CD4-positive, alpha-beta T cell (primary cell): ENCODE measurements at regions not wholly inside any gene's neighbourhood (a gene's known extent, or its start where the extent isn't known, plus 50 kb on each side); places are given as distances from the start of the nearest gene placed in this dataset.

ENCODE experiments used
- ATAC-seq: fragments of 200-7000 bp; cut with Tn5 transposase; one replicate; pipeline ENCODE4 v1.10.0; 2022; ENCODE audit warnings: mild to moderate bottlenecking; ENCODE audit not compliant: poor library complexity
- CTCF ChIA-PET: fragments of 350-600 bp; sonication (Branson Sonifier 250); formaldehyde crosslinking; loops from one replicate; lab custom pipeline; 2021; ENCODE audit warnings: antibody characterized with exemption, inconsistent platforms; lab: Charles Lee
- POLR2A ChIA-PET: fragments of 350-600 bp; sonication (Branson Sonifier 250); formaldehyde crosslinking; loops from one replicate; lab custom pipeline; 2021; ENCODE audit warnings: antibody characterized with exemption, inconsistent platforms; lab: Charles Lee
- DNase-seq, 14 experiments: peaks; one replicate each; pipeline ENCODE4 v3.0.0-alpha.2; 2013 to 2020; ENCODE audit warnings: mixed read lengths in 2 of 14
- H3K27ac ChIP-seq, 2 donors: one replicate each; pipeline versions ENCODE4 v1.5.1 to v1.7.0; 2013; ENCODE audit warnings: low read length in 2 of 2, low read depth in 1 of 2, mild to moderate bottlenecking in 1 of 2
- H3K27me3 ChIP-seq, 2 experiments: 1 replicate in 1 of 2; 2 replicates in 1 of 2; pipeline versions ENCODE4 v1.6.1 to v1.7.0; 2013; ENCODE audit warnings: low read length in 2 of 2, control low read depth in 1 of 2, mild to moderate bottlenecking in 1 of 2, moderate library complexity in 1 of 2; ENCODE audit not compliant: insufficient read depth in 2 of 2, control insufficient read depth in 1 of 2
- H3K36me3 ChIP-seq: one replicate; pipeline ENCODE4 v1.6.1; 2013; ENCODE audit warnings: low read length, control low read depth; ENCODE audit not compliant: insufficient read depth
- H3K4me1 ChIP-seq: one replicate; pipeline ENCODE4 v1.6.1; 2013; ENCODE audit warnings: low read length, control low read depth; ENCODE audit not compliant: insufficient read depth
- H3K4me3 ChIP-seq: one replicate; pipeline ENCODE4 v1.5.1; 2013; ENCODE audit warnings: mild to moderate bottlenecking, low read length, moderate library complexity
- H3K9me3 ChIP-seq, 2 experiments: 1 replicate in 1 of 2; 2 replicates in 1 of 2; pipeline versions ENCODE4 v1.6.1 to v1.7.0; 2013; ENCODE audit warnings: low read length in 2 of 2, mild to moderate bottlenecking in 2 of 2, control low read depth in 1 of 2, moderate library complexity in 1 of 2; ENCODE audit not compliant: control insufficient read depth in 1 of 2, insufficient read depth in 1 of 2
- H3K27ac Mint-ChIP-seq: one replicate; pipeline ENCODE4 v1.8.0; 2020; ENCODE audit warnings: mixed read lengths
- H3K27me3 Mint-ChIP-seq: one replicate; pipeline ENCODE4 v1.8.0; 2021; ENCODE audit warnings: mixed read lengths
- H3K36me3 Mint-ChIP-seq: one replicate; pipeline ENCODE4 v1.8.0; 2021; ENCODE audit warnings: low read depth, mixed read lengths
- H3K4me1 Mint-ChIP-seq: one replicate; pipeline ENCODE4 v1.8.0; 2021; ENCODE audit warnings: low read depth, mixed read lengths
- H3K4me3 Mint-ChIP-seq: one replicate; pipeline ENCODE4 v1.8.0; 2020; ENCODE audit warnings: mild to moderate bottlenecking, mixed read lengths
- H3K9me3 Mint-ChIP-seq: one replicate; pipeline ENCODE4 v1.8.0; 2020; ENCODE audit warnings: mixed read lengths
- intact Hi-C, 2 experiments: fragments of 100-400 bp; cut with DNase I in 1 of 2; cut with micrococcal nuclease in 1 of 2; formaldehyde crosslinking; loops; one replicate each; pipeline versions ENCODE4 v1.15.1 to v1.9.0; 2023 to 2025; cut with DNase I, micrococcal nuclease
- TF ChIP-seq, protein P1 (sequence below): fragments of 200-600 bp; IDR thresholded peaks from one replicate; pipeline ENCODE4 v1.8.0; 2022; ENCODE audit warnings: antibody characterized with exemption, mild to moderate bottlenecking

DNA sequence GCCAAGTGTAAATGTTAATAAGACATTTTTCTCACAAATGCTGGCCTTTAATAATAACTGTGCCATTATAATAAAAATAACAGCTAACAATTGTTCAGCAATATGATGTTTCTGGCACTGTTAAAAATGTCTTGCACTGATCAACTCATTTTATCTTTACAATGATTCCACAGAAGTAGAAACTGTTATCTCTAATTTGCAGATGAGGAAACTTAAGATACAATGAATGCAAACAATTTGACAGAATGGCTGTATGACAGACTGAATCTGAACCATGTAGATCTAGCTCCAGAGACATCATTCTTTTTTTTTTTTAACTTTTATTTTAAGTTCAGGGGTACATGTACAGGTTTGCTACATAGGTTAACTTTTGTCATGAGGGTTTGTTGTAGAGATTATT lies 755.0 kb downstream of the TBL1XR1 start:
- Histone ChIP-seq H3K4me1 (no peaks in the 10 kb centered on the region), H3K9me3 (peaks cover 0 to under 1% of the 10 kb centered on the region in 2 experiments), H3K27me3 (no peaks in the 10 kb centered on the region), H3K4me3 (no peak overlapping the region), H3K36me3 (no peaks in the 10 kb centered on the region), H3K27ac (no peak overlapping the region)
- Mint-ChIP-seq H3K4me3 (no peak overlapping the region), H3K27ac (no peak overlapping the region), H3K9me3 (no peaks in the 10 kb centered on the region), H3K4me1 (no peaks in the 10 kb centered on the region), H3K36me3 (no peaks in the 10 kb centered on the region), H3K27me3 (no peaks in the 10 kb centered on the region)
- CTCF ChIA-PET, result no interaction called here
- ATAC-seq (no peak), DNase-seq (no peak)
- TF ChIP-seq, protein P1, sequence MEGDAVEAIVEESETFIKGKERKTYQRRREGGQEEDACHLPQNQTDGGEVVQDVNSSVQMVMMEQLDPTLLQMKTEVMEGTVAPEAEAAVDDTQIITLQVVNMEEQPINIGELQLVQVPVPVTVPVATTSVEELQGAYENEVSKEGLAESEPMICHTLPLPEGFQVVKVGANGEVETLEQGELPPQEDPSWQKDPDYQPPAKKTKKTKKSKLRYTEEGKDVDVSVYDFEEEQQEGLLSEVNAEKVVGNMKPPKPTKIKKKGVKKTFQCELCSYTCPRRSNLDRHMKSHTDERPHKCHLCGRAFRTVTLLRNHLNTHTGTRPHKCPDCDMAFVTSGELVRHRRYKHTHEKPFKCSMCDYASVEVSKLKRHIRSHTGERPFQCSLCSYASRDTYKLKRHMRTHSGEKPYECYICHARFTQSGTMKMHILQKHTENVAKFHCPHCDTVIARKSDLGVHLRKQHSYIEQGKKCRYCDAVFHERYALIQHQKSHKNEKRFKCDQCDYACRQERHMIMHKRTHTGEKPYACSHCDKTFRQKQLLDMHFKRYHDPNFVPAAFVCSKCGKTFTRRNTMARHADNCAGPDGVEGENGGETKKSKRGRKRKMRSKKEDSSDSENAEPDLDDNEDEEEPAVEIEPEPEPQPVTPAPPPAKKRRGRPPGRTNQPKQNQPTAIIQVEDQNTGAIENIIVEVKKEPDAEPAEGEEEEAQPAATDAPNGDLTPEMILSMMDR, result no peak
- POLR2A ChIA-PET, result no interaction called here
- intact Hi-C loops, result no loop called here

DNA sequence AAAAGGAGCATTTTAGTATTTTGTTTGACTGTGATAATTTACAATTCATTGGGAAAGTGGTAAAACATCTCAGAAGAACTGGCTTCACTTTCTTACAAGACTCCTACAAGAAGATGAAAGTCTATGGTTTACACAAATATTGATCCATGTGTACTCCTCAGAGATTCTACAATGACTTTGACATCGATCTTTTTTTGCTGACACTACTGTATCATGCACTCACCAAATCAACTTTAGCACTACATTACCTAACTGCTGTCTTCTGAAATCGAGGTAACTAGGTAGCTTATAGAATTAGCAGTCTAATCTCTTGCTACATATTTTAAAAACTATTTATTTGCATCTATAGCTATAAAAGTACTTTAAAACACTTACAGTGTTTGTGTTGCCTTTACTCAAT lies 757.6 kb downstream of the TBL1XR1 start:
- H3K36me3 ChIP-seq, result no peaks in the 10 kb centered on the region
- ChIA-PET CTCF (no interaction called here), POLR2A (no interaction called here)
- H3K4me3 ChIP-seq, result no peak overlapping the region
- Mint-ChIP-seq H3K36me3 (no peaks in the 10 kb centered on the region), H3K27me3 (no peaks in the 10 kb centered on the region), H3K4me3 (no peak overlapping the region), H3K4me1 (no peaks in the 10 kb centered on the region), H3K9me3 (no peaks in the 10 kb centered on the region), H3K27ac (no peak overlapping the region)
- no peak for DNase-seq
- H3K4me1 ChIP-seq, result no peaks in the 10 kb centered on the region
- TF ChIP-seq, protein P1, result no peak
- intact Hi-C loops, result no loop called here
- no peaks in the 10 kb centered on the region for H3K27me3 ChIP-seq
- ATAC-seq, result no peak
- H3K27ac ChIP-seq, result no peak overlapping the region
- H3K9me3 ChIP-seq, result no peaks in the 10 kb centered on the region

DNA sequence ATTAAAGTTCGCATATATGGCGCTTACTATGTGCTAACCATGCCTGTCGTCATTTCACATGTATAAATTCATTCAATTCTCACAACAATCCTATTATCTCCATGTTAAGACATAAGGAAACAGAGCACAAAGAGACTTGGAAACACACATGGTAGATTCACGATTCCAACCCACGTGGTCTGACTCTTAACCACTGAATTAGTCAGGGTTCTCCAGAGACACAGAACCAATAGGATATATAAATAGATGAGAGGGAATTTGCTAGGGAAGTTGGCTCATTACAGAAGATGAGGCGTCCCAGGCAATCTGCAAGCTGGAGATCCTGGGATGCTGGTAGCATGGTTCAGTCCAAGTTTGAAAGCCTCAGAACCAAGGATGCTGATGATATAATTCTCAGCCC lies 765.3 kb downstream of the TBL1XR1 start:
- no peaks in the 10 kb centered on the region for H3K27me3 Mint-ChIP-seq
- H3K4me1 ChIP-seq, result no peaks in the 10 kb centered on the region
- no peaks in the 10 kb centered on the region for H3K9me3 ChIP-seq
- no peaks in the 10 kb centered on the region for H3K27me3 ChIP-seq
- H3K4me1 Mint-ChIP-seq, result no peaks in the 10 kb centered on the region
- no peaks in the 10 kb centered on the region for H3K9me3 Mint-ChIP-seq
- DNase-seq (no peak), ATAC-seq (no peak)
- H3K36me3 ChIP-seq, result no peaks in the 10 kb centered on the region
- H3K36me3 Mint-ChIP-seq, result no peaks in the 10 kb centered on the region
- TF ChIP-seq, protein P1, result no peak
- ChIA-PET CTCF (no interaction called here), POLR2A (no interaction called here)
- intact Hi-C loops, result no loop called here
- no peak overlapping the region for H3K4me3 Mint-ChIP-seq
- no peak overlapping the region for H3K27ac ChIP-seq
- no peak overlapping the region for H3K27ac Mint-ChIP-seq
- no peak overlapping the region for H3K4me3 ChIP-seq
